ACC112 (cell line): ENCODE measurements at regions not wholly inside any gene's neighbourhood (a gene's known extent, or its start where the extent isn't known, plus 50 kb on each side); places are given as distances from the start of the nearest gene placed in this dataset.
"Not testable (repeated sequence)": the region's sequence is repeated elsewhere in the genome, so short reads cannot be mapped to it uniquely, and the experiment has no call there.

ENCODE experiments used
- H2AFZ ChIP-seq: fragments of 200-600 bp; sonication (generic); one replicate; pipeline ENCODE4 v1.6.0; 2017; ENCODE audit warnings: antibody characterized with exemption, low read length; ENCODE audit not compliant: unreplicated experiment
- H3K27ac ChIP-seq: fragments of 200-600 bp; sonication (generic); 2 replicates; pipeline ENCODE4 v1.5.1; 2014; ENCODE audit warnings: low read depth, mild to moderate bottlenecking, antibody characterized with exemption, low read length, moderate library complexity
- H3K27me3 ChIP-seq: fragments of 200-600 bp; sonication (generic); 2 replicates; pipeline ENCODE4 v1.6.1; 2014; ENCODE audit warnings: mild to moderate bottlenecking, antibody characterized with exemption, low read length, moderate library complexity, mixed read lengths; ENCODE audit not compliant: insufficient read depth
- H3K36me3 ChIP-seq: fragments of 200-600 bp; sonication (generic); 2 replicates; pipeline ENCODE4 v1.6.1; 2016; ENCODE audit warnings: mild to moderate bottlenecking, antibody characterized with exemption, low read length, moderate library complexity, mixed read lengths; ENCODE audit not compliant: insufficient read depth
- H3K4me1 ChIP-seq: fragments of 200-600 bp; sonication (generic); one replicate; pipeline ENCODE4 v1.6.1; 2016; ENCODE audit warnings: low read length, mixed read lengths; ENCODE audit not compliant: insufficient read depth, unreplicated experiment, control insufficient read depth
- H3K4me3 ChIP-seq: fragments of 200-600 bp; sonication (generic); 2 replicates; pipeline ENCODE4 v1.5.1; 2014; ENCODE audit warnings: mild to moderate bottlenecking, low read depth, low read length
- H3K79me2 ChIP-seq: fragments of 200-600 bp; sonication (generic); one replicate; pipeline ENCODE4 v1.6.0; 2016; ENCODE audit warnings: low read length; ENCODE audit not compliant: control insufficient read depth, unreplicated experiment, insufficient read depth

- Histone ChIP-seq H3K36me3 (no peaks in the 10 kb centered on the region), H3K27me3 (no peaks in the 10 kb centered on the region), H2AFZ (no peak overlapping the region), H3K27ac (no peak overlapping the region), H3K4me3 (no peak overlapping the region), H3K79me2 (no peaks in the 10 kb centered on the region), H3K4me1 (no peaks in the 10 kb centered on the region)
These were observed 365.4 kb downstream of the ADCYAP1 start for GRCh38 chr18:1270081-1270480.

- Histone ChIP-seq H2AFZ (no peak overlapping the region), H3K27me3 (no peaks in the 10 kb centered on the region), H3K36me3 (no peaks in the 10 kb centered on the region), H3K4me3 (no peak overlapping the region), H3K79me2 (no peaks in the 10 kb centered on the region), H3K27ac (no peak overlapping the region), H3K4me1 (no peaks in the 10 kb centered on the region)
These were observed 368.8 kb downstream of the ADCYAP1 start for GRCh38 chr18:1273469-1273868.

GRCh38 chr18:1292167-1292566 is 387.5 kb downstream of the ADCYAP1 start:
- no peak overlapping the region for H2AFZ ChIP-seq
- no peaks in the 10 kb centered on the region for H3K27me3 ChIP-seq
- no peak overlapping the region for H3K27ac ChIP-seq
- no peak overlapping the region for H3K4me3 ChIP-seq
- H3K4me1 ChIP-seq = no peaks in the 10 kb centered on the region
- no peaks in the 10 kb centered on the region for H3K79me2 ChIP-seq
- H3K36me3 ChIP-seq = no peaks in the 10 kb centered on the region

- H3K79me2 ChIP-seq = no peaks in the 10 kb centered on the region
- H3K4me1 ChIP-seq = no peaks in the 10 kb centered on the region
- no peaks in the 10 kb centered on the region for H3K27me3 ChIP-seq
- no peaks in the 10 kb centered on the region for H3K36me3 ChIP-seq
- no peak overlapping the region for H3K4me3 ChIP-seq
- H3K27ac ChIP-seq = no peak overlapping the region
- H2AFZ ChIP-seq = no peak overlapping the region
These were observed 389.6 kb downstream of the ADCYAP1 start for GRCh38 chr18:1294229-1294628.

- no peak overlapping the region for H2AFZ ChIP-seq
- H3K4me3 ChIP-seq = no peak overlapping the region
- H3K79me2 ChIP-seq = no peaks in the 10 kb centered on the region
- no peak overlapping the region for H3K27ac ChIP-seq
- H3K27me3 ChIP-seq = no peaks in the 10 kb centered on the region
- no peaks in the 10 kb centered on the region for H3K4me1 ChIP-seq
- no peaks in the 10 kb centered on the region for H3K36me3 ChIP-seq
These were observed 391.6 kb downstream of the ADCYAP1 start for GRCh38 chr18:1296237-1296636.

- no peak overlapping the region for H3K4me3 ChIP-seq
- H3K27me3 ChIP-seq = no peaks in the 10 kb centered on the region
- no peak overlapping the region for H3K27ac ChIP-seq
- no peaks in the 10 kb centered on the region for H3K36me3 ChIP-seq
- no peak overlapping the region for H2AFZ ChIP-seq
- no peaks in the 10 kb centered on the region for H3K79me2 ChIP-seq
- H3K4me1 ChIP-seq = no peaks in the 10 kb centered on the region
These were observed 398.2 kb downstream of the ADCYAP1 start for GRCh38 chr18:1302861-1303260.

- no peaks in the 10 kb centered on the region for H3K36me3 ChIP-seq
- no peaks in the 10 kb centered on the region for H3K79me2 ChIP-seq
- H3K4me1 ChIP-seq = no peaks in the 10 kb centered on the region
- no peak overlapping the region for H2AFZ ChIP-seq
- H3K4me3 ChIP-seq = no peak overlapping the region
- H3K27ac ChIP-seq = no peak overlapping the region
- H3K27me3 ChIP-seq = no peaks in the 10 kb centered on the region
These were observed 399.8 kb downstream of the ADCYAP1 start for GRCh38 chr18:1304392-1304992.

- no peak overlapping the region for H3K27ac ChIP-seq
- no peaks in the 10 kb centered on the region for H3K36me3 ChIP-seq
- H3K4me3 ChIP-seq = no peak overlapping the region
- no peaks in the 10 kb centered on the region for H3K27me3 ChIP-seq
- H3K4me1 ChIP-seq = no peaks in the 10 kb centered on the region
- H2AFZ ChIP-seq = no peak overlapping the region
- no peaks in the 10 kb centered on the region for H3K79me2 ChIP-seq
These were observed 402.0 kb downstream of the ADCYAP1 start for GRCh38 chr18:1306641-1307040.

GRCh38 chr18:1308686-1309085 is 404.0 kb downstream of the ADCYAP1 start:
- H3K4me1 ChIP-seq = no peaks in the 10 kb centered on the region
- no peaks in the 10 kb centered on the region for H3K79me2 ChIP-seq
- H3K36me3 ChIP-seq = no peaks in the 10 kb centered on the region
- H3K27me3 ChIP-seq = no peaks in the 10 kb centered on the region
- H3K4me3 ChIP-seq = no peak overlapping the region
- no peak overlapping the region for H2AFZ ChIP-seq
- no peak overlapping the region for H3K27ac ChIP-seq

- Histone ChIP-seq H3K4me1 (no peaks in the 10 kb centered on the region), H3K79me2 (no peaks in the 10 kb centered on the region), H3K4me3 (no peak overlapping the region), H3K27me3 (no peaks in the 10 kb centered on the region), H3K36me3 (no peaks in the 10 kb centered on the region), H3K27ac (no peak overlapping the region), H2AFZ (no peak overlapping the region)
These were observed 406.7 kb downstream of the ADCYAP1 start for GRCh38 chr18:1311376-1311775.

- H3K27me3 ChIP-seq, H3K4me3 ChIP-seq, H3K36me3 ChIP-seq, H3K4me1 ChIP-seq, H3K79me2 ChIP-seq, H3K27ac ChIP-seq, H2AFZ ChIP-seq: not testable (repeated sequence)
These were observed 430.7 kb downstream of the ADCYAP1 start for GRCh38 chr18:1335345-1335744.
